GM12875 (cell line): ENCODE measurements at regions not wholly inside any gene's neighbourhood (a gene's known extent, or its start where the extent isn't known, plus 50 kb on each side); places are given as distances from the start of the nearest gene placed in this dataset.

Experiments
- H3K4me3 ChIP-seq: one replicate; pipeline ENCODE4 v1.5.1; 2011; ENCODE audit warnings: low read depth, low read length, control low read depth
- CTCF ChIP-seq: IDR thresholded peaks from 2 replicates; pipeline ENCODE4 v1.5.1; 2011; ENCODE audit warnings: low read depth, mild to moderate bottlenecking, control low read depth, inconsistent platforms, low read length, moderate library complexity, borderline replicate concordance; ENCODE audit not compliant: insufficient read depth

GRCh38 chr20:11850901-11851300 lies 66.8 kb upstream of the BTBD3 start:
- no peak for TF ChIP-seq CTCF
- no peak overlapping the region for H3K4me3 ChIP-seq

- no peak for TF ChIP-seq CTCF
- no peak overlapping the region for H3K4me3 ChIP-seq
Measured at GRCh38 chr20:11851646-11852045, 66.0 kb upstream of the BTBD3 start.

- TF ChIP-seq CTCF: no peak
- H3K4me3 ChIP-seq: no peak overlapping the region
Measured at GRCh38 chr20:11852189-11852588, 65.5 kb upstream of the BTBD3 start.

DNA sequence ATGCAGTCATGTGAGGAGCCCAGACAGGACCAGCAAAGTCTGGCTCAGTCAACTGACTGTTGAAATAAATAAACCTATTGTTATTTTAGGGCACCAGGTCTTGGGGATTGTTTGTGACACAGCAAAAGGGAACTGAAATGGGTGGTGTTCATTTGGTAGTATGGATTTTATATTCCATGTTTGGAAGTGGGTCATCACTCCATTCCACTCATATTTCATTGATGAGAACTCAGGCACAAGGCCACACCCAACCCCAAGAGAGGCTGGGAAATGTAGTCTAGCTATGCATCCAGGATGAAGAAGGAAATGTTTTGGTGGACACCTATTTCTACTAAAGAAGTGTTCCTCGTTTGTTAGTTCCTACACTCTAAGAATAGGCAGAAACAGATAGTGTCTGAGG lies 64.9 kb upstream of the BTBD3 start:
- TF ChIP-seq CTCF: no peak
- no peak overlapping the region for H3K4me3 ChIP-seq

GRCh38 chr20:11853359-11853758 lies 64.3 kb upstream of the BTBD3 start:
- H3K4me3 ChIP-seq: no peak overlapping the region
- no peak for TF ChIP-seq CTCF

- no peak for TF ChIP-seq CTCF
Measured at GRCh38 chr20:11861479-11861878, 56.2 kb upstream of the BTBD3 start.

GRCh38 chr20:11867291-11867919 lies 50.3 kb upstream of the BTBD3 start:
- TF ChIP-seq CTCF: no peak
- no peak overlapping the region for H3K4me3 ChIP-seq

More at GRCh38 chr20:11861479-11861878, 56.2 kb upstream of the BTBD3 start:
- H3K4me3 ChIP-seq: no peak overlapping the region
